Thoracic aorta (tissue), 2 donors: ENCODE measurements at regions not wholly inside any gene's neighbourhood (a gene's known extent, or its start where the extent isn't known, plus 50 kb on each side); places are given as distances from the start of the nearest gene placed in this dataset.

ENCODE experiments used
- ATAC-seq: fragments of 150-250 bp; one replicate; pipeline ENCODE4 v1.8.0; 2017; ENCODE audit warnings: low read depth; ENCODE audit not compliant: insufficient number of reproducible peaks, low FRiP score
- DNase-seq: peaks from one replicate; pipeline ENCODE4 v3.0.0-alpha.2; 2020; ENCODE audit warnings: low spot score
- H3K27ac ChIP-seq, 2 donors: fragments of 200-600 bp; sonication (generic); 1 replicate in 1 of 2; 2 replicates in 1 of 2; pipeline ENCODE4 v1.5.1; 2016; ENCODE audit warnings: mild to moderate bottlenecking in 2 of 2, moderate library complexity in 2 of 2
- H3K27me3 ChIP-seq: fragments of 200-600 bp; sonication (generic); replicated peaks from 2 replicates; pipeline ENCODE4 v1.6.0; 2016; ENCODE audit warnings: mild to moderate bottlenecking; ENCODE audit not compliant: insufficient read depth
- H3K36me3 ChIP-seq: fragments of 200-600 bp; sonication (generic); one replicate; pipeline ENCODE4 v1.5.1; 2016
- H3K4me1 ChIP-seq, 2 donors: fragments of 200-600 bp; sonication (generic); 1 replicate in 1 of 2; 2 replicates in 1 of 2; pipeline versions ENCODE4 v1.5.1 to v1.6.0; 2016; ENCODE audit warnings: low read depth in 2 of 2, mild to moderate bottlenecking in 1 of 2; ENCODE audit not compliant: control insufficient read depth in 1 of 2
- H3K4me3 ChIP-seq: fragments of 200-600 bp; sonication (generic); 2 replicates; pipeline ENCODE4 v1.5.1; 2016; ENCODE audit warnings: mild to moderate bottlenecking
- H3K9me3 ChIP-seq: fragments of 200-600 bp; sonication (generic); 2 replicates; pipeline ENCODE4 v1.5.1; 2016
- TF ChIP-seq, protein P1 (sequence below): fragments of 200-600 bp; sonication (generic); IDR thresholded peaks from one replicate; pipeline ENCODE4 v1.5.1; 2019; ENCODE audit warnings: antibody characterized with exemption

DNA sequence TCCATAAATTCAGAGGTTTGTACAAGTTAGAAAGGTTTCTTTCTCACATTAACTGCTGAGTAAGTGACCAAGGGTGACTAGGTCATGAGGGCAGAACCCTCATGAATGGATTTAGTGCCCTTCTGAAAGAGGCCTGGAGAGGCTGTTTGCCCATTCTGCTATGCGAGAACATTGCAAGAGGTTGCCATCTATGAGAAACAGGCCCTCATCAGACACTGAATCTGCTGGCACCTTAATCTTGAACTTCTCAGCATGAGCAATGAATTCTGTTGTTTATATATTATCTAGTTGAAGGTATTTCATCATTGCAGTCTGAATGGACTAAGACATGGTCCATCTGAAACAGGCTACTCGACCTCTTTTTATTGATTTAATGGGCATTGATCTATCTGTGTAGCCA is 96.2 kb upstream of the GPRIN3 start:
- Histone ChIP-seq H3K27me3 (no peaks in the 10 kb centered on the region), H3K9me3 (no peaks in the 10 kb centered on the region)
- TF ChIP-seq, protein P1, sequence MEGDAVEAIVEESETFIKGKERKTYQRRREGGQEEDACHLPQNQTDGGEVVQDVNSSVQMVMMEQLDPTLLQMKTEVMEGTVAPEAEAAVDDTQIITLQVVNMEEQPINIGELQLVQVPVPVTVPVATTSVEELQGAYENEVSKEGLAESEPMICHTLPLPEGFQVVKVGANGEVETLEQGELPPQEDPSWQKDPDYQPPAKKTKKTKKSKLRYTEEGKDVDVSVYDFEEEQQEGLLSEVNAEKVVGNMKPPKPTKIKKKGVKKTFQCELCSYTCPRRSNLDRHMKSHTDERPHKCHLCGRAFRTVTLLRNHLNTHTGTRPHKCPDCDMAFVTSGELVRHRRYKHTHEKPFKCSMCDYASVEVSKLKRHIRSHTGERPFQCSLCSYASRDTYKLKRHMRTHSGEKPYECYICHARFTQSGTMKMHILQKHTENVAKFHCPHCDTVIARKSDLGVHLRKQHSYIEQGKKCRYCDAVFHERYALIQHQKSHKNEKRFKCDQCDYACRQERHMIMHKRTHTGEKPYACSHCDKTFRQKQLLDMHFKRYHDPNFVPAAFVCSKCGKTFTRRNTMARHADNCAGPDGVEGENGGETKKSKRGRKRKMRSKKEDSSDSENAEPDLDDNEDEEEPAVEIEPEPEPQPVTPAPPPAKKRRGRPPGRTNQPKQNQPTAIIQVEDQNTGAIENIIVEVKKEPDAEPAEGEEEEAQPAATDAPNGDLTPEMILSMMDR: no peak

DNA sequence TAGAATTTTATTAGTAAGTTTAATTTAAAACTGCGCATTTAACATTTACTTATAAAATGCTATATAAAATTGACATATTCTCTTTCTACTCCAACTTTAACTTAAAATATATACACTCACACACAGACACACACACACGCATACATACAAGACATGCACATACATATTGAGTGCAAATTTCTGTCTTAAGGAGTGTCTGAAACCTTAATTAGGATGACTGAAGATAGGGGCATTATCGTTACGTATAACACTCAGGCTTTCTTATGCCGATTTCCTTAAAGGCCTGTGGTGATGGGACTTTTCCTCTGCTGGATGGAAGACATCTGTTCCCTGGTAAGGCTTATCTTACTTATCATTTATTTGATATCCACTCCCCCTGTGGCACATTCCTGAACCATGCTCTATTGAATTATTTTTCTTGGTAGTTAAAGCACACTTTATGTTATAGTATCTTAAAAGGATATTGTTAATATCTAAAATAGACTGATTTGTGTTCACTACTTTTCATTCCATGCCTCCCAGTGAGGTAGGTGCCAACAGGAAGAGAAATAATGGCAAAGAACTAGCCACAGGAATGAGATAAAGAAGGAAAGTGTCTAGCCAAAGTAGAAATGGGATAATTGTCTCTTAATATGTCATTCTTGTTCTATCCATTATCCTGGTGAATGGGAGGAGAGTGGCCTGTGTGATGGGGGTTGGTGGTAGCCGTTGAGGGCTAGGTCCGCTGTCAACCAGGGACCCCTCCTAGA is 92.9 kb upstream of the GPRIN3 start:
- H3K4me1 ChIP-seq: peaks cover 0 to 7% of the 10 kb centered on the region in 2 donors
- ATAC-seq (no peak), DNase-seq (no peak)
- no peaks in the 10 kb centered on the region for H3K36me3 ChIP-seq
- H3K9me3 ChIP-seq: no peaks in the 10 kb centered on the region
- TF ChIP-seq, protein P1: no peak
- H3K27ac ChIP-seq: no peak overlapping the region
- H3K27me3 ChIP-seq: no peaks in the 10 kb centered on the region
- H3K4me3 ChIP-seq: no peak overlapping the region

More for the DNA sequence above, 96.2 kb upstream of the GPRIN3 start:
- ATAC-seq (no peak), DNase-seq (no peak)
- Histone ChIP-seq H3K4me3 (no peak overlapping the region), H3K36me3 (no peaks in the 10 kb centered on the region), H3K4me1 (peaks cover 0 to 7% of the 10 kb centered on the region in 2 donors), H3K27ac (no peak overlapping the region)

DNA sequence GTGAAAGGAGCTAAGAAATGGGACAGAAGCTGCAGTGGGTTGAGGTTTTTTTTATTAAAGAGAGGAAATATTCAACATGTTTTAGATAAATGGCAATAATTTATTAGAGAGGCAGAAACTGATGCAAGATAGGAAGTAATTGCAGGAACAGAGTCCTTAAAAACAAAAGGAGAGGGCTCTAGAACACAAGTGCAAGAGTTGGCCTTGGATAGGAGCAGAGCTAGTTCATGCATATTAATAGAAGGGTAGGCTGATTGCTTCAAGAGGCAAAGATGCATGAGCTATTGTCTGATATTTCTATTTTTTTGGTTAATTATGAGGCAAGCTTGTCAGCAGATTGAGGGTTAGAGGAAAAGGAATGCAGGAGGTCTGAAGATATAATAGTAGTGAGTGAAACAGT is 91.0 kb upstream of the GPRIN3 start:
- Histone ChIP-seq H3K36me3 (no peaks in the 10 kb centered on the region), H3K27me3 (no peaks in the 10 kb centered on the region), H3K9me3 (no peaks in the 10 kb centered on the region), H3K4me3 (no peak overlapping the region), H3K27ac (no peak overlapping the region), H3K4me1 (peaks cover 0 to 7% of the 10 kb centered on the region in 2 donors)
- no peak for ATAC-seq
- TF ChIP-seq, protein P1: no peak
- DNase-seq: no peak

DNA sequence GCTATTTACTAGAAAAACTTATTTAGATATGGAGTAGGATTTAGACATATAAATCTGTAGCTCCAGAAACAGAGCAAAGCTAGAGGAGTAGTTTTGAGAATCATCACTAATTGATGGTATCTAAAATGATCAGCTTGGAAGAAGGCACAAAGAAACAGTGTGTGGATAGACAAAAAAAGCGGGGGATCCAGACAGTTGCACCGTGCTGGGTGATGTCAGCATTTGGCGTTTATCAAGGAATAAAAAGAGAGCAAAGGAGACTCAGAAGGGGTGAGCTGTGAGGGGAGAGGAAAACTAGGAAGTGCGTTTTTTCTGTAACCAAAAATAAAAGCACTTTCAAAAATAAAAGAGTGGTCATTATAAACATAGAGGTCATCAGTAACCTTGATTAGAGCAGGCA is 90.5 kb upstream of the GPRIN3 start:
- H3K27me3 ChIP-seq: no peaks in the 10 kb centered on the region
- H3K27ac ChIP-seq: no peak overlapping the region
- DNase-seq (no peak), ATAC-seq (no peak)
- H3K36me3 ChIP-seq: no peaks in the 10 kb centered on the region
- no peak overlapping the region for H3K4me3 ChIP-seq
- TF ChIP-seq, protein P1: no peak
- H3K4me1 ChIP-seq: peaks cover 0 to 7% of the 10 kb centered on the region in 2 donors
- H3K9me3 ChIP-seq: no peaks in the 10 kb centered on the region

GRCh38 chr4:89397441-89397840 is 89.8 kb upstream of the GPRIN3 start:
- H3K27ac ChIP-seq: no peak overlapping the region
- TF ChIP-seq, protein P1: no peak
- H3K36me3 ChIP-seq: no peaks in the 10 kb centered on the region
- ATAC-seq (no peak), DNase-seq (no peak)
- H3K27me3 ChIP-seq: no peaks in the 10 kb centered on the region
- peaks cover 0 to 7% of the 10 kb centered on the region in 2 donors for H3K4me1 ChIP-seq
- H3K4me3 ChIP-seq: no peak overlapping the region
- no peaks in the 10 kb centered on the region for H3K9me3 ChIP-seq
